VCaP (cell line): ENCODE measurements at regions not wholly inside any gene's neighbourhood (a gene's known extent, or its start where the extent isn't known, plus 50 kb on each side); places are given as distances from the start of the nearest gene placed in this dataset.
"Not testable (repeated sequence)": the region's sequence is repeated elsewhere in the genome, so short reads cannot be mapped to it uniquely, and the experiment has no call there.

ENCODE experiments used
- H3K27ac ChIP-seq: fragments of 450-650 bp; 2 replicates; pipeline ENCODE4 v1.5.1; 2017
- CTCF ChIP-seq: fragments of 450-650 bp; conservative IDR thresholded peaks from 2 replicates; pipeline ENCODE4 v1.5.1; 2017; ENCODE audit warnings: mild to moderate bottlenecking, moderate library complexity

- TF ChIP-seq CTCF: no peak
- no peak overlapping the region for H3K27ac ChIP-seq
Observed at GRCh38 chr2:89848114-89848513, 1156.6 kb downstream of the RPIA start.

- TF ChIP-seq CTCF: no peak
- no peak overlapping the region for H3K27ac ChIP-seq
Observed at GRCh38 chr2:89848763-89849368, 1157.4 kb downstream of the RPIA start.

- TF ChIP-seq CTCF: no peak
- no peak overlapping the region for H3K27ac ChIP-seq
Observed at GRCh38 chr2:89849731-89850130, 1158.3 kb downstream of the RPIA start.

DNA sequence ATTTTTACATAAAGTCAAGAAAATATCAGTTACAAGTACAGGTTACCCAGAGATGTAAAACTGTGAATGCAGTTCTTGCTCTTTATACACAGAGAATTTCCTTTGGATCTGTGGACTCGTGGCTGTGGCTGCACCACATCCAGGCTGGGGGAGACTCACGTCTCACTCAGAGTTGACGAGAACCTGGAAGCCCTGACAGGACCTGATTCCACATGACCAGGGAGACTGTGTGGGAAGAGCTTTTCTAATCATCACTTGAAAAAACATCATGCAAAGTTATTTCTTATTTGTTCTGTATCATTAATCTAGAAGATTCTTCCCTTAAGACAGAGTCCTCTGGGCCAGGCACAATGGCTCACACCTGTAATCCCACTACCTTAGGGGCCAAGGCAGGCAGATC is 1159.0 kb downstream of the RPIA start:
- TF ChIP-seq CTCF: no peak
- no peak overlapping the region for H3K27ac ChIP-seq

GRCh38 chr2:89850881-89851582 is 1159.6 kb downstream of the RPIA start:
- no peak for TF ChIP-seq CTCF
- H3K27ac ChIP-seq: no peak overlapping the region

DNA sequence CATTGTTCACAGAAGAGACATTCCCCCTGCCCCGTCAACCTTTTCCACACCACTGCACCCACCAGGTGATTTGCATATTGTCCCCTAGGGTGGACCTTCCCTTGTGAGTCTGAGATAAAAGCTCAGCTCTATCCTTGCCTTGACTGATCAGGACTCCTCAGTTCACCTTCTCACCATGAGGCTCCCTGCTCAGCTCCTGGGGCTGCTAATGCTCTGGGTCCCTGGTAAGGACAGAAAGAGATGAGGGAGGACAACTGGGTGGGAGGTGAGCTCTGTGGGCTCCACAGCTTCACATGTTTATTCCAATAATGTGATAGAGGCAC is 1160.1 kb downstream of the RPIA start:
- H3K27ac ChIP-seq: no peak overlapping the region
- no peak for TF ChIP-seq CTCF

- not testable (repeated sequence) for H3K27ac ChIP-seq
Observed at GRCh38 chr2:89853427-89853826, 1162.0 kb downstream of the RPIA start.

GRCh38 chr2:89855752-89856151 is 1164.3 kb downstream of the RPIA start:
- H3K27ac ChIP-seq: not testable (repeated sequence)

DNA sequence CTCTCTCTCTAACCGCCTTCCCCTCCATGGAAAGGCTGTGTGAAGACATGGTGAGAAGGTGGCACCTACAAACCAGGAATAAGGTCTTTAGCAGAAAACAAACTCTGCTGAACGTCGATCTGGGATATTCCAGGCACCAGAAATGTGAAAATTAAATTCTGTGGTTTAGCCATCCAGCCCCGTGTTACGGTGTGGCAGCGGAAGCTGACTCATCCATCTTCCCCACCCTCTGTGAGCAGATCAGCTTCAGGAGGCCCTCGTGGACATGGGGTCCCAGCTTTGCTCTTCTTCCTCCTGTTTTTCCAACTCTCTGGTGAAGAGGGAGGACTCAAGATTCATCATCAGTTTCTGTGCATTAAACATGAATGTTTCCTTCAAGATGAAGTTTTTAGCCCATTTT is 1164.8 kb downstream of the RPIA start:
- not testable (repeated sequence) for H3K27ac ChIP-seq

GRCh38 chr2:89862164-89862563 is 1170.7 kb downstream of the RPIA start:
- not testable (repeated sequence) for H3K27ac ChIP-seq

GRCh38 chr2:89863209-89863608 is 1171.7 kb downstream of the RPIA start:
- not testable (repeated sequence) for H3K27ac ChIP-seq

- H3K27ac ChIP-seq: not testable (repeated sequence)
Observed at GRCh38 chr2:89874810-89875595, 1183.5 kb downstream of the RPIA start.

GRCh38 chr2:89876445-89876844 is 1185.0 kb downstream of the RPIA start:
- H3K27ac ChIP-seq: not testable (repeated sequence)
